Keratinocyte (primary cell): ENCODE measurements at regions not wholly inside any gene's neighbourhood (a gene's known extent, or its start where the extent isn't known, plus 50 kb on each side); places are given as distances from the start of the nearest gene placed in this dataset.

Experiments used
- EZH2 ChIP-seq: IDR thresholded peaks from one replicate; pipeline ENCODE4 v1.6.1; 2012; ENCODE audit warnings: inconsistent platforms, mild to moderate bottlenecking, low read length, moderate library complexity
- TF ChIP-seq, protein P1 (sequence below), 3 experiments: IDR thresholded peaks in 1 of 3; conservative IDR thresholded peaks in 1 of 3; optimal IDR thresholded peaks in 1 of 3; 2 replicates in 2 of 3; 3 replicates in 1 of 3; pipeline versions ENCODE3 to v1.5.1; 2011; ENCODE audit warnings: low read length in 3 of 3, mild to moderate bottlenecking in 3 of 3, moderate library complexity in 2 of 3, control low read depth in 1 of 3, inconsistent platforms in 1 of 3; ENCODE audit not compliant: insufficient read depth in 2 of 3; ENCODE audit errors: extremely low read depth in 1 of 3

DNA sequence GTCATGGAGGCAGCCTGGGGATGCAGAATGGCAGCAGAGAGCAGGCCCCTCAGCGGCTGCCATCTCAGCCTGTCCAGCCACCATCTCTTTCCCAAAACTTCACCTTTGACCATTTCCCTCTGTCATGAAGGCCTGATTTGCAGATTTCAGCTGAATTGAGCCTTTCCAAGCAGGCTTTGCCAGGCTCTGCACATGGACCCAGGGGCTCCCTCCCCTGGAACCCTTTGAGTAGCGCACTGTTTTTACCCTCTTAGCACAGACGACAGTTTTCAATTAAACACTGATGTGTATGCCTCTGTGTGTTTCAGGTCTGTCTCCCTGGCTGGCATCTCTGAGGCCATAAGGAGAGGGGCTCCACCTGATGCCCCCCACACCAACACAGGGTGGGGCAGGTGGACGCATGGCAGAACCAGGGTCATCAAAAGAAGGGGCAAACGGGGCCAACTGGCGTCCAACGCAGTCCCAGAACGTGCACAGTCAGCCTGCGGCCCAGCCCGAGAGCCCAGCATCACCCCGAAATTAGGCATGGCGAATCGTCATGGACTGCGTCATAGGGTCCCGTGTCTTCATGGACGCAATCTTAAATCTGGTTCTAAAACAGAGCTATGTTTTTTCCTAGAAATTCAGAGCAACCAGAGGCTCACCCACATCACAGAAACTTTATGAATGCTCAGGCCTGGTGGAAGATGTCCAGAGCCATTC, 185.0 kb upstream of the TCERG1L start:
- TF ChIP-seq, protein P1, sequence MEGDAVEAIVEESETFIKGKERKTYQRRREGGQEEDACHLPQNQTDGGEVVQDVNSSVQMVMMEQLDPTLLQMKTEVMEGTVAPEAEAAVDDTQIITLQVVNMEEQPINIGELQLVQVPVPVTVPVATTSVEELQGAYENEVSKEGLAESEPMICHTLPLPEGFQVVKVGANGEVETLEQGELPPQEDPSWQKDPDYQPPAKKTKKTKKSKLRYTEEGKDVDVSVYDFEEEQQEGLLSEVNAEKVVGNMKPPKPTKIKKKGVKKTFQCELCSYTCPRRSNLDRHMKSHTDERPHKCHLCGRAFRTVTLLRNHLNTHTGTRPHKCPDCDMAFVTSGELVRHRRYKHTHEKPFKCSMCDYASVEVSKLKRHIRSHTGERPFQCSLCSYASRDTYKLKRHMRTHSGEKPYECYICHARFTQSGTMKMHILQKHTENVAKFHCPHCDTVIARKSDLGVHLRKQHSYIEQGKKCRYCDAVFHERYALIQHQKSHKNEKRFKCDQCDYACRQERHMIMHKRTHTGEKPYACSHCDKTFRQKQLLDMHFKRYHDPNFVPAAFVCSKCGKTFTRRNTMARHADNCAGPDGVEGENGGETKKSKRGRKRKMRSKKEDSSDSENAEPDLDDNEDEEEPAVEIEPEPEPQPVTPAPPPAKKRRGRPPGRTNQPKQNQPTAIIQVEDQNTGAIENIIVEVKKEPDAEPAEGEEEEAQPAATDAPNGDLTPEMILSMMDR (optimal IDR thresholded peaks at IDR 0.05 in 1 of 3, IDR thresholded peaks at IDR 0.05 in 1 of 3, conservative IDR thresholded peaks at IDR 0.05 in 1 of 3; ENCODE audit: extremely low read depth in 1 of 3, insufficient read depth in 2 of 3, low read length in 3 of 3) = no peak
- no peak for TF ChIP-seq EZH2
